RKO (cell line): ENCODE measurements at regions not wholly inside any gene's neighbourhood (a gene's known extent, or its start where the extent isn't known, plus 50 kb on each side); places are given as distances from the start of the nearest gene placed in this dataset.

Source experiments
- DNase-seq: peaks from one replicate; pipeline ENCODE4 v3.0.0-alpha.2; 2016; ENCODE audit warnings: low spot score

- DNase-seq: no peak
Measured at GRCh38 chr16:79777679-79778078, 177.1 kb upstream of the MAF start.

- no peak for DNase-seq
Measured at GRCh38 chr16:79776243-79776847, 175.8 kb upstream of the MAF start.

- no peak for DNase-seq
Measured at GRCh38 chr16:79772784-79773183, 172.2 kb upstream of the MAF start.

GRCh38 chr16:79772048-79772447 lies 171.5 kb upstream of the MAF start:
- DNase-seq: no peak

- peak; percentile 85 for DNase-seq
Measured at GRCh38 chr16:79770244-79771064, 169.9 kb upstream of the MAF start.

GRCh38 chr16:79769928-79770243 lies 169.3 kb upstream of the MAF start:
- DNase-seq: no peak

GRCh38 chr16:79769270-79769927 lies 168.9 kb upstream of the MAF start:
- no peak for DNase-seq

- no peak for DNase-seq
Measured at GRCh38 chr16:79768276-79768970, 167.9 kb upstream of the MAF start.

- DNase-seq: no peak
Measured at GRCh38 chr16:79767421-79768275, 167.1 kb upstream of the MAF start.

GRCh38 chr16:79765901-79766394 lies 165.4 kb upstream of the MAF start:
- DNase-seq: no peak

GRCh38 chr16:79765431-79765830 lies 164.9 kb upstream of the MAF start:
- no peak for DNase-seq

- no peak for DNase-seq
Measured at GRCh38 chr16:79764415-79765110, 164.0 kb upstream of the MAF start.

GRCh38 chr16:79762217-79762616 lies 161.7 kb upstream of the MAF start:
- no peak for DNase-seq

- peak; percentile 2 for DNase-seq
Measured at GRCh38 chr16:79758615-79759346, 158.2 kb upstream of the MAF start.

GRCh38 chr16:79757968-79758367 lies 157.4 kb upstream of the MAF start:
- DNase-seq: no peak

GRCh38 chr16:79757163-79757562 lies 156.6 kb upstream of the MAF start:
- DNase-seq: no peak

- no peak for DNase-seq
Measured at GRCh38 chr16:79756571-79756970, 156.0 kb upstream of the MAF start.

GRCh38 chr16:79754501-79754900 lies 154.0 kb upstream of the MAF start:
- DNase-seq: no peak

- no peak for DNase-seq
Measured at GRCh38 chr16:79754081-79754480, 153.5 kb upstream of the MAF start.

- DNase-seq: no peak
Measured at GRCh38 chr16:79753286-79753685, 152.7 kb upstream of the MAF start.
